CD1c-positive myeloid dendritic cell (primary cell): ENCODE measurements at regions not wholly inside any gene's neighbourhood (a gene's known extent, or its start where the extent isn't known, plus 50 kb on each side); places are given as distances from the start of the nearest gene placed in this dataset.
A peak's percentile ranks its signal among the peaks of the same experiment; 100 is the strongest.

Experiments
- DNase-seq: peaks from one replicate; pipeline ENCODE4 v3.0.0-alpha.2; 2016; ENCODE audit errors: extremely low spot score

GRCh38 chr2:8537562-8538155 lies 144.2 kb upstream of the ID2 start:
- DNase-seq: no peak

- DNase-seq: no peak
Measured at GRCh38 chr2:8538531-8538930, 143.3 kb upstream of the ID2 start.

GRCh38 chr2:8538931-8539621 lies 142.8 kb upstream of the ID2 start:
- DNase-seq: no peak

GRCh38 chr2:8539743-8540551 lies 141.9 kb upstream of the ID2 start:
- peak; percentile 84 for DNase-seq

GRCh38 chr2:8540552-8541055 lies 141.3 kb upstream of the ID2 start:
- no peak for DNase-seq

- no peak for DNase-seq
Measured at GRCh38 chr2:8541223-8541622, 140.6 kb upstream of the ID2 start.

GRCh38 chr2:8541636-8542035 lies 140.2 kb upstream of the ID2 start:
- no peak for DNase-seq

- no peak for DNase-seq
Measured at GRCh38 chr2:8542381-8543059, 139.3 kb upstream of the ID2 start.

GRCh38 chr2:8543060-8543382 lies 138.8 kb upstream of the ID2 start:
- DNase-seq: no peak

- DNase-seq: peak; percentile 94
Measured at GRCh38 chr2:8543383-8544170, 138.3 kb upstream of the ID2 start.

GRCh38 chr2:8544171-8544785 lies 137.6 kb upstream of the ID2 start:
- DNase-seq: peak; percentile 59

- DNase-seq: peak; percentile 94
Measured at GRCh38 chr2:8544786-8545694, 136.8 kb upstream of the ID2 start.

GRCh38 chr2:8545695-8546611 lies 135.9 kb upstream of the ID2 start:
- peak; percentile 40 for DNase-seq

GRCh38 chr2:8546612-8547283 lies 135.1 kb upstream of the ID2 start:
- peak; percentile 82 for DNase-seq

- DNase-seq: no peak
Measured at GRCh38 chr2:8547284-8548064, 134.4 kb upstream of the ID2 start.

- DNase-seq: no peak
Measured at GRCh38 chr2:8548065-8548618, 133.7 kb upstream of the ID2 start.

- no peak for DNase-seq
Measured at GRCh38 chr2:8548619-8549150, 133.2 kb upstream of the ID2 start.
